Stomach (tissue), 8 donors: ENCODE measurements at regions not wholly inside any gene's neighbourhood (a gene's known extent, or its start where the extent isn't known, plus 50 kb on each side); places are given as distances from the start of the nearest gene placed in this dataset.

Source experiments
- DNase-seq, 2 donors: peaks; one replicate each; pipeline versions ENCODE4 v3.0.0 to v3.0.0-alpha.2; 2013 to 2019
- H3K27ac ChIP-seq, 5 donors: fragments of 200-600 bp in 4 of 5; sonication (generic) in 4 of 5; one replicate each; pipeline ENCODE4 v1.5.1; 2013 to 2019; ENCODE audit warnings: mild to moderate bottlenecking in 1 of 5, moderate library complexity in 1 of 5
- H3K27me3 ChIP-seq, 3 donors: fragments of 200-600 bp; sonication (generic); one replicate each; pipeline ENCODE4 v1.5.1; 2017 to 2019; ENCODE audit warnings: mixed run types in 1 of 3
- H3K36me3 ChIP-seq, 4 donors: fragments of 200-600 bp; sonication (generic); 1 replicate in 3 of 4; 2 replicates in 1 of 4; pipeline ENCODE4 v1.5.1; 2016 to 2019
- H3K4me1 ChIP-seq, 4 donors: fragments of 200-600 bp; sonication (generic); one replicate each; pipeline ENCODE4 v1.5.1; 2016 to 2019
- H3K4me3 ChIP-seq, 4 donors: fragments of 200-600 bp; sonication (generic) in 3 of 4; one replicate each; pipeline ENCODE4 v1.5.1; 2016 to 2019; ENCODE audit warnings: mild to moderate bottlenecking in 1 of 4
- H3K9me3 ChIP-seq, 4 donors: fragments of 200-600 bp; sonication (generic); one replicate each; pipeline ENCODE4 v1.5.1; 2016 to 2019
- CTCF ChIP-seq, 7 experiments: fragments of 450-650 bp in 4 of 7; fragments of 200-600 bp in 3 of 7; sonication (generic) in 3 of 7; IDR thresholded peaks; one replicate each; pipeline ENCODE4 v1.5.1; 2016 to 2019; ENCODE audit warnings: antibody characterized with exemption in 7 of 7, control low read depth in 2 of 7, mild to moderate bottlenecking in 1 of 7
- EP300 ChIP-seq: sonication (generic); formaldehyde crosslinking; IDR thresholded peaks from one replicate; pipeline ENCODE4 v1.6.1; 2017; ENCODE audit warnings: antibody characterized with exemption
- POLR2A ChIP-seq, 4 donors: fragments of 450-650 bp; IDR thresholded peaks; one replicate each; pipeline ENCODE4 v1.6.1; 2016; ENCODE audit warnings: antibody characterized with exemption in 4 of 4, control low read depth in 2 of 4, mild to moderate bottlenecking in 1 of 4, moderate library complexity in 1 of 4
- POLR2AphosphoS5 ChIP-seq, 3 donors: sonication (generic); formaldehyde crosslinking; IDR thresholded peaks; one replicate each; pipeline ENCODE4 v1.6.1; 2016; ENCODE audit warnings: antibody characterized with exemption in 3 of 3
- WGBS, 5 donors: extraction: QIAGEN DNeasy Blood & Tissue Kit in 3 of 5; methylation state at CpG; one replicate each; pipeline versions ENCODE4 v1.1.5 to v1.1.7; 2013 to 2018; 5-methylcytosine and 5-hydroxymethylcytosine counted together
- intact Hi-C: fragments of 100-400 bp; cut with DNase I; formaldehyde crosslinking; loops from one replicate; pipeline ENCODE4 v1.15.1; 2023; ENCODE audit warnings: low total_unique reads
- donor health status: healthy with polysubstance abuse.
- donor health status: Bipolar disorder and iron deficiency.
- donor health status: healthy.

GRCh38 chr11:130806746-130807145 is 109.5 kb downstream of the SNX19 start:
- 41 to 63% (median 59%) methylated on average over 3 of the region's 3 CpGs for WGBS, 5 donors

GRCh38 chr11:130808541-130808940 is 107.7 kb downstream of the SNX19 start:
- intact Hi-C loops = no loop called here

More at GRCh38 chr11:130806746-130807145, 109.5 kb downstream of the SNX19 start:
- no peaks in the 10 kb centered on the region for H3K36me3 ChIP-seq
- H3K27ac ChIP-seq = no peak overlapping the region
- intact Hi-C loops = no loop called here
- no peaks in the 10 kb centered on the region for H3K27me3 ChIP-seq
- TF ChIP-seq CTCF (IDR thresholded peaks at IDR 0.05) = no peak
- TF ChIP-seq POLR2A (IDR thresholded peaks at IDR 0.05) = no peak
- TF ChIP-seq POLR2AphosphoS5 (IDR thresholded peaks at IDR 0.05) = no peak
- no peak for TF ChIP-seq EP300
- no peak overlapping the region for H3K4me3 ChIP-seq
- no peaks in the 10 kb centered on the region for H3K9me3 ChIP-seq
- H3K4me1 ChIP-seq = no peaks in the 10 kb centered on the region
- DNase-seq = no peak

DNA sequence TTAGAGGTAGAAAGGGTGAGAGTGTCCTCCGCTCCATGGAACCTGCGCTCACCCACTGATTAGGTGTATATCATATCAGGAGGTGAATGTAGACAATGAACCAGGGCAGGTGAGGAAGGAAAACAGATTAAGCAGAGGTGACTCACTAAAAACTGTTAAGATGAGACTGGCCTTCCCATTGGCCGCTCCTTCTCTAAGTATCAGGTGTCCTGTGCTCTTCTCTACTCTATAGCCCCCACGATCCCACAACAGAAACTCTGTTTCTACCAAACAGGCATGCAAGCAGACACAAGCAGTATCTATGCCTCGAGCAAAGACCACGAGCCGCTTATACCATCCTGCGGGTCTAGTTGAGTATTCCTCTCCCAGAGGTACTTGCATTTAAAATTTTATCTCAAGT is 103.1 kb downstream of the SNX19 start:
- no peaks in the 10 kb centered on the region for H3K27me3 ChIP-seq
- TF ChIP-seq POLR2AphosphoS5 (IDR thresholded peaks at IDR 0.05) (no peak), CTCF (IDR thresholded peaks at IDR 0.05) (no peak), EP300 (no peak), POLR2A (IDR thresholded peaks at IDR 0.05) (no peak)
- no peak overlapping the region for H3K27ac ChIP-seq
- H3K9me3 ChIP-seq = no peaks in the 10 kb centered on the region
- DNase-seq = no peak
- H3K36me3 ChIP-seq = no peaks in the 10 kb centered on the region
- peaks cover 11 to 21% (median 16%) of the 10 kb centered on the region in 4 donors for H3K4me1 ChIP-seq
- intact Hi-C loops = no loop called here
- H3K4me3 ChIP-seq = no peak overlapping the region
- 85 to 92% (median 87%) methylated on average over 8 of the region's 8 CpGs for WGBS, 5 donors

More at GRCh38 chr11:130808541-130808940, 107.7 kb downstream of the SNX19 start:
- TF ChIP-seq POLR2A (IDR thresholded peaks at IDR 0.05) (no peak), CTCF (IDR thresholded peaks at IDR 0.05) (no peak), POLR2AphosphoS5 (IDR thresholded peaks at IDR 0.05) (no peak), EP300 (no peak)
- no peaks in the 10 kb centered on the region for H3K36me3 ChIP-seq
- no peaks in the 10 kb centered on the region for H3K27me3 ChIP-seq
- 81 to 97% (median 87%) methylated on average over 1 of the region's 1 CpG for WGBS, 5 donors
- no peak for DNase-seq
- no peak overlapping the region for H3K27ac ChIP-seq
- no peaks in the 10 kb centered on the region for H3K4me1 ChIP-seq
- no peak overlapping the region for H3K4me3 ChIP-seq
- H3K9me3 ChIP-seq = no peaks in the 10 kb centered on the region

- TF ChIP-seq POLR2AphosphoS5 (IDR thresholded peaks at IDR 0.05) = no peak
- TF ChIP-seq EP300 = no peak
- no peak for TF ChIP-seq POLR2A (IDR thresholded peaks at IDR 0.05)
- no peak for TF ChIP-seq CTCF (IDR thresholded peaks at IDR 0.05)
- Histone ChIP-seq H3K9me3 (no peaks in the 10 kb centered on the region), H3K27ac (no peak overlapping the region), H3K36me3 (no peaks in the 10 kb centered on the region), H3K4me3 (no peak overlapping the region), H3K4me1 (peaks cover 11 to 21% (median 16%) of the 10 kb centered on the region in 4 donors), H3K27me3 (no peaks in the 10 kb centered on the region)
- WGBS, 5 donors = 69 to 84% (median 79%) methylated on average over 3 of the region's 3 CpGs
- no peak for DNase-seq
- intact Hi-C loops = no loop called here
These were observed 102.6 kb downstream of the SNX19 start for GRCh38 chr11:130813638-130814037.
